CD14-positive monocyte (primary cell): ENCODE measurements at regions not wholly inside any gene's neighbourhood (a gene's known extent, or its start where the extent isn't known, plus 50 kb on each side); places are given as distances from the start of the nearest gene placed in this dataset.
"Not testable (repeated sequence)": the region's sequence is repeated elsewhere in the genome, so short reads cannot be mapped to it uniquely, and the experiment has no call there.

Source experiments
- DNase-seq, 3 donors: peaks; one replicate each; pipeline ENCODE4 v3.0.0-alpha.2; 2011 to 2022
- H2AFZ ChIP-seq: 2 replicates; pipeline ENCODE4 v1.6.0; 2012; ENCODE audit warnings: mild to moderate bottlenecking, low read depth, low read length, inconsistent platforms; ENCODE audit not compliant: insufficient read depth, poor library complexity, severe bottlenecking
- H3K27ac ChIP-seq, 2 donors: 1 replicate in 1 of 2; 2 replicates in 1 of 2; pipeline ENCODE4 v1.5.1; 2012 to 2013; ENCODE audit warnings: low read length in 2 of 2, control low read depth in 1 of 2, inconsistent platforms in 1 of 2, low read depth in 1 of 2, mild to moderate bottlenecking in 1 of 2
- H3K27me3 ChIP-seq, 2 donors: one replicate each; pipeline versions ENCODE4 v1.6.0 to v1.6.1; 2011 to 2013; ENCODE audit warnings: low read length in 2 of 2; ENCODE audit not compliant: control insufficient read depth in 2 of 2, insufficient read depth in 2 of 2
- H3K36me3 ChIP-seq, 2 donors: replicated peaks in 1 of 2; 1 replicate in 1 of 2; 2 replicates in 1 of 2; pipeline versions ENCODE4 v1.5.1 to v1.6.1; 2012 to 2013; ENCODE audit warnings: low read length in 2 of 2, control low read depth in 1 of 2, inconsistent platforms in 1 of 2, mild to moderate bottlenecking in 1 of 2; ENCODE audit not compliant: insufficient read depth in 2 of 2, control insufficient read depth in 1 of 2
- H3K4me1 ChIP-seq, 2 donors: 1 replicate in 1 of 2; 2 replicates in 1 of 2; pipeline versions ENCODE4 v1.5.1 to v1.6.1; 2012 to 2013; ENCODE audit warnings: low read length in 2 of 2, control low read depth in 1 of 2, inconsistent platforms in 1 of 2, mild to moderate bottlenecking in 1 of 2, moderate library complexity in 1 of 2; ENCODE audit not compliant: insufficient read depth in 2 of 2, control insufficient read depth in 1 of 2
- H3K4me2 ChIP-seq: replicated peaks from 2 replicates; pipeline ENCODE3; 2012; ENCODE audit warnings: low read length, moderate library complexity, mild to moderate bottlenecking; ENCODE audit not compliant: poor library complexity, severe bottlenecking; ENCODE audit errors: extremely low read depth
- H3K4me3 ChIP-seq, 3 experiments: fragments of 200-600 bp in 1 of 3; sonication (generic) in 1 of 3; replicated peaks in 1 of 3; 1 replicate in 2 of 3; 2 replicates in 1 of 3; pipeline ENCODE4 v1.5.1; 2011 to 2013; ENCODE audit warnings: low read length in 3 of 3, mild to moderate bottlenecking in 3 of 3, control low read depth in 2 of 3, low read depth in 2 of 3, inconsistent platforms in 1 of 3, moderate library complexity in 1 of 3
- H3K79me2 ChIP-seq: 2 replicates; pipeline ENCODE4 v1.6.0; 2012; ENCODE audit warnings: mild to moderate bottlenecking, control low read depth, inconsistent platforms, low read length, moderate library complexity; ENCODE audit not compliant: insufficient read depth
- H3K9ac ChIP-seq: 2 replicates; pipeline ENCODE4 v1.6.0; 2017; ENCODE audit warnings: low read length, mild to moderate bottlenecking; ENCODE audit not compliant: insufficient read depth, poor library complexity, severe bottlenecking
- H3K9me3 ChIP-seq, 2 donors: replicated peaks in 1 of 2; 1 replicate in 1 of 2; 2 replicates in 1 of 2; pipeline versions ENCODE4 v1.5.1 to v1.6.1; 2012 to 2013; ENCODE audit warnings: low read length in 2 of 2, control low read depth in 1 of 2; ENCODE audit not compliant: control insufficient read depth in 1 of 2, insufficient read depth in 1 of 2
- H4K20me1 ChIP-seq: 2 replicates; pipeline ENCODE4 v1.6.0; 2012; ENCODE audit warnings: mild to moderate bottlenecking, low read length, control low read depth, moderate library complexity; ENCODE audit not compliant: insufficient read depth
- H3K27ac Mint-ChIP-seq, 7 donors: one replicate each; pipeline ENCODE4 v1.8.0; 2020; ENCODE audit warnings: mild to moderate bottlenecking in 7 of 7, mixed read lengths in 7 of 7, moderate library complexity in 6 of 7, inconsistent platforms in 2 of 7
- H3K27me3 Mint-ChIP-seq, 3 donors: one replicate each; pipeline ENCODE4 v1.8.0; 2021 to 2022; ENCODE audit warnings: low read depth in 3 of 3, mild to moderate bottlenecking in 3 of 3, mixed read lengths in 3 of 3, moderate library complexity in 3 of 3, inconsistent platforms in 1 of 3
- H3K36me3 Mint-ChIP-seq, 2 donors: one replicate each; pipeline ENCODE4 v1.8.0; 2020; ENCODE audit warnings: mixed read lengths in 2 of 2, inconsistent platforms in 1 of 2, mild to moderate bottlenecking in 1 of 2
- H3K4me1 Mint-ChIP-seq: one replicate; pipeline ENCODE4 v1.8.0; 2020; ENCODE audit warnings: mild to moderate bottlenecking, mixed read lengths
- H3K4me3 Mint-ChIP-seq, 2 donors: one replicate each; pipeline ENCODE4 v1.8.0; 2020; ENCODE audit warnings: mild to moderate bottlenecking in 2 of 2, mixed read lengths in 2 of 2, moderate library complexity in 1 of 2
- H3K9me3 Mint-ChIP-seq, 7 donors: one replicate each; pipeline ENCODE4 v1.8.0; 2020 to 2022; ENCODE audit warnings: mixed read lengths in 7 of 7, mild to moderate bottlenecking in 6 of 7, moderate library complexity in 6 of 7, inconsistent platforms in 2 of 7
- CTCF ChIP-seq: fragments of 200-600 bp; IDR thresholded peaks from one replicate; pipeline ENCODE4 v1.8.0; 2022; ENCODE audit warnings: antibody characterized with exemption, mild to moderate bottlenecking
- WGBS: methylation state at CpG from one replicate; pipeline ENCODE4 v1.1.5; 2013; ENCODE audit warnings: missing lambda C conversion rate; ENCODE audit not compliant: insufficient coverage; 5-methylcytosine and 5-hydroxymethylcytosine counted together
- intact Hi-C, 2 donors: fragments of 100-400 bp; cut with micrococcal nuclease; formaldehyde crosslinking; loops; one replicate each; pipeline versions ENCODE4 v1.15.0 to v1.15.1; 2023

DNA sequence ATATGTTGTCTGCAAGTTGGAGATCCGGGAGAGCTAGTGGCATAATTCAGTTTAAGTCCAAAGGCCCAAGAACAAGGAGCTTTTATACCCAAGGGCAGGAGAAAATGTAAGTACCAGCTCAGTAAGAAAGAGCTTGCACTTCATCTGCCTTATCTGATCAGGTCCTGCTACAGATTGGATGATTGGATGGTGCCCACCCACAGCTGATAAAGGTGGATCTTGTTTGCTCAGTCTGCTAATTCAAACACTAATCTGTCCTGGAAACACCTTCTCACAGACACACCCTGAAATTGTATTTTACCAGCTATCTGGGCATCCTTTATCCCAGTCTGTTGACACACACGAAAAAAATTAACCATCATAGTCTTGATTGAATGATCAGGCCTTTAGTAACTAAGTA lies 230.7 kb upstream of the SLC16A7 start:
- Histone ChIP-seq H3K36me3 (no peaks in the 10 kb centered on the region), H3K4me3 (no peak overlapping the region), H2AFZ (no peak overlapping the region), H3K9ac (no peak overlapping the region), H3K27ac (no peak overlapping the region), H3K4me2 (no peak overlapping the region), H3K79me2 (no peaks in the 10 kb centered on the region), H3K9me3 (no peaks in the 10 kb centered on the region), H4K20me1 (no peaks in the 10 kb centered on the region), H3K4me1 (no peaks in the 10 kb centered on the region), H3K27me3 (no peaks in the 10 kb centered on the region)
- no peak overlapping the region for H3K4me3 Mint-ChIP-seq
- no peak overlapping the region for H3K27ac Mint-ChIP-seq
- WGBS = 89% methylated on average over 1 of the region's 2 CpGs
- H3K27me3 Mint-ChIP-seq = peaks cover 0 to 1% (median 0%) of the 10 kb centered on the region in 3 donors
- TF ChIP-seq CTCF = no peak
- no peak for DNase-seq
- no peaks in the 10 kb centered on the region for H3K4me1 Mint-ChIP-seq
- intact Hi-C loops = no loop called here
- H3K9me3 Mint-ChIP-seq = peaks cover 0 to 6% (median 0%) of the 10 kb centered on the region in 7 donors
- no peaks in the 10 kb centered on the region for H3K36me3 Mint-ChIP-seq

DNA sequence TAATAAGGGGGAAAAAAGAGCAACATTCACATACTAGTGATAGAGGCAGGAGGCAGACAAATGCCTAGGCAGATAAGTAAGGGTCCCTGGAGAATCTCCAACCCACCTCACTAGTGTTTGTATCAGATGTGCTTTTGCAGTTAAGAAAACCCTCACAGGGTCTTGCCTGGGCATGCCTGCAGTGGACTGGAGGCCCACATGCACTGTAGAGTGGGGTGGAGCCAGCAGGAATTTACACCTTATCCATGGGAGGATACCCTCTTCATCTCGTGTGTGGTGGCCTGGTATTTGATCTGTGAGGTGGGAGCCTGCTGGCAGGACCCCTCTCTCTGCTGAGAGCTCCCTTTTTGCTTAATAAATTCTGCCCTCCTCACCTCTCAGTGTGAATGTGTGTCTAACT lies 238.0 kb upstream of the SLC16A7 start:
- no peak for DNase-seq
- no peak overlapping the region for H3K27ac ChIP-seq
- no peaks in the 10 kb centered on the region for H4K20me1 ChIP-seq
- no peak overlapping the region for H3K27ac Mint-ChIP-seq
- no peak overlapping the region for H3K4me3 Mint-ChIP-seq
- no peaks in the 10 kb centered on the region for H3K9me3 ChIP-seq
- no peak overlapping the region for H3K4me2 ChIP-seq
- no peak overlapping the region for H3K4me3 ChIP-seq
- no peak for TF ChIP-seq CTCF
- H2AFZ ChIP-seq = no peak overlapping the region
- H3K36me3 Mint-ChIP-seq = no peaks in the 10 kb centered on the region
- no peaks in the 10 kb centered on the region for H3K27me3 Mint-ChIP-seq
- peaks cover 2 to 8% (median 4%) of the 10 kb centered on the region in 7 donors for H3K9me3 Mint-ChIP-seq
- no peaks in the 10 kb centered on the region for H3K36me3 ChIP-seq
- WGBS = no CpG with 5 or more reads among the region's 1 CpG
- intact Hi-C loops = no loop called here
- H3K4me1 ChIP-seq = no peaks in the 10 kb centered on the region
- H3K9ac ChIP-seq = no peak overlapping the region
- H3K27me3 ChIP-seq = no peaks in the 10 kb centered on the region
- no peaks in the 10 kb centered on the region for H3K79me2 ChIP-seq
- no peaks in the 10 kb centered on the region for H3K4me1 Mint-ChIP-seq

DNA sequence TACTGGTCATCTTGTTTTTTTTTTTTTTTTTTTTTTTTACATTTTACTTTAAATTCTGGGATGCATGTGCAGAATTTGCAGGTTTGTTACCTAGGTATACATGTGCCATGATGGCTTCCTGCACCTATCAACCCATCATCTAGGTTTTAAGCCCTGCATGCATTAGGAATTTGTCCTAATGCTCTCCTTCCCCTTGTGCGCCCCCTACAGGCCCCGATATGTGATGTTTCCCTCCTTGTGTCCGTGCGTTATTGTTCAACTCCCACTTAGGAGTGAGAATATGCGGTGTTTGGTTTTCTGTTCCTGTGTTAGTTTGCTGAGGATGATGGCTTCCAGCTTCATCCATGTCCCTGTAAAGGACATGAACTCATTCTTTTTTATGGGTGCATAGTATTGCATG lies 249.6 kb upstream of the SLC16A7 start:
- H3K79me2 ChIP-seq, H3K27me3 Mint-ChIP-seq, H3K27ac Mint-ChIP-seq, H4K20me1 ChIP-seq, H3K9me3 ChIP-seq, H2AFZ ChIP-seq, H3K36me3 Mint-ChIP-seq, H3K4me2 ChIP-seq, H3K27ac ChIP-seq, H3K4me1 ChIP-seq, H3K4me3 ChIP-seq, H3K27me3 ChIP-seq, H3K4me1 Mint-ChIP-seq, DNase-seq, H3K4me3 Mint-ChIP-seq, intact Hi-C loops, H3K36me3 ChIP-seq, H3K9ac ChIP-seq: not testable (repeated sequence)
- peaks cover 3 to 16% (median 6%) of the 10 kb centered on the region in 7 donors for H3K9me3 Mint-ChIP-seq
- WGBS = no CpG with 5 or more reads among the region's 5 CpGs
